Fibroblast of lung (primary cell): ENCODE measurements at regions not wholly inside any gene's neighbourhood (a gene's known extent, or its start where the extent isn't known, plus 50 kb on each side); places are given as distances from the start of the nearest gene placed in this dataset.

ENCODE experiments used
- DNase-seq, 2 donors: peaks; one replicate each; pipeline versions ENCODE4 v3.0.0 to v3.0.0-alpha.2; 2010; ENCODE audit warnings: low read depth in 2 of 2
- H2AFZ ChIP-seq: 2 replicates; pipeline ENCODE4 v1.5.1; 2012; ENCODE audit warnings: low read length, control low read depth, inconsistent platforms
- H3K27ac ChIP-seq: 2 replicates; pipeline ENCODE4 v1.5.1; 2011; ENCODE audit warnings: low read length, control low read depth; ENCODE audit not compliant: insufficient read depth
- H3K27me3 ChIP-seq: 2 replicates; pipeline ENCODE4 v1.5.1; 2011; ENCODE audit warnings: mild to moderate bottlenecking, low read length; ENCODE audit not compliant: control insufficient read depth, insufficient read depth
- H3K36me3 ChIP-seq: 2 replicates; pipeline ENCODE4 v1.5.1; 2011; ENCODE audit warnings: low read length; ENCODE audit not compliant: control insufficient read depth, insufficient read depth
- H3K4me1 ChIP-seq: 2 replicates; pipeline ENCODE4 v1.5.1; 2011; ENCODE audit warnings: low read length; ENCODE audit not compliant: control insufficient read depth, insufficient read depth; ENCODE audit errors: extremely low read depth
- H3K4me2 ChIP-seq: 2 replicates; pipeline ENCODE4 v1.5.1; 2011; ENCODE audit warnings: low read length, control low read depth; ENCODE audit not compliant: insufficient read depth; ENCODE audit errors: extremely low read depth
- H3K4me3 ChIP-seq, 4 experiments: fragments of 200-600 bp in 1 of 4; sonication (generic) in 1 of 4; replicated peaks in 1 of 4; 2 replicates each; pipeline ENCODE4 v1.5.1; 2011 to 2016; ENCODE audit warnings: low read length in 4 of 4, low read depth in 3 of 4, mild to moderate bottlenecking in 3 of 4, control low read depth in 2 of 4, inconsistent platforms in 1 of 4, mixed read lengths in 1 of 4; ENCODE audit not compliant: insufficient read depth in 1 of 4; ENCODE audit errors: control extremely low read depth in 1 of 4
- H3K79me2 ChIP-seq: 2 replicates; pipeline ENCODE4 v1.5.1; 2012; ENCODE audit warnings: mild to moderate bottlenecking, low read length, inconsistent platforms; ENCODE audit not compliant: control insufficient read depth, insufficient read depth
- H3K9ac ChIP-seq: 2 replicates; pipeline ENCODE4 v1.5.1; 2011; ENCODE audit warnings: mild to moderate bottlenecking, low read length, control low read depth; ENCODE audit not compliant: insufficient read depth
- H3K9me3 ChIP-seq: 2 replicates; pipeline ENCODE4 v1.5.1; 2012; ENCODE audit warnings: low read depth, low read length; ENCODE audit not compliant: control insufficient read depth, insufficient read depth
- H4K20me1 ChIP-seq: 2 replicates; pipeline ENCODE4 v1.5.1; 2011; ENCODE audit warnings: low read length; ENCODE audit not compliant: control insufficient read depth, insufficient read depth; ENCODE audit errors: extremely low read depth
- EZH2 ChIP-seq: IDR thresholded peaks from 2 replicates; pipeline ENCODE4 v1.5.1; 2012; ENCODE audit warnings: low read length, control low read depth, mild to moderate bottlenecking; ENCODE audit errors: missing control alignments
- TF ChIP-seq, protein P1 (sequence below), 2 donors: IDR thresholded peaks in 1 of 2; conservative IDR thresholded peaks in 1 of 2; 1 replicate in 1 of 2; 2 replicates in 1 of 2; pipeline ENCODE4 v1.5.1; 2011 to 2012; ENCODE audit warnings: low read length in 2 of 2, control low read depth in 1 of 2, inconsistent platforms in 1 of 2, low read depth in 1 of 2, mild to moderate bottlenecking in 1 of 2

- DNase-seq: no peak
- Histone ChIP-seq H3K27me3 (no peaks in the 10 kb centered on the region), H3K27ac (no peak overlapping the region), H3K9me3 (no peaks in the 10 kb centered on the region), H3K9ac (no peak overlapping the region), H3K4me2 (no peak overlapping the region), H3K79me2 (no peaks in the 10 kb centered on the region), H3K36me3 (no peaks in the 10 kb centered on the region), H3K4me3 (no peak overlapping the region), H4K20me1 (no peaks in the 10 kb centered on the region), H2AFZ (no peak overlapping the region), H3K4me1 (no peaks in the 10 kb centered on the region)
- TF ChIP-seq, protein P1, sequence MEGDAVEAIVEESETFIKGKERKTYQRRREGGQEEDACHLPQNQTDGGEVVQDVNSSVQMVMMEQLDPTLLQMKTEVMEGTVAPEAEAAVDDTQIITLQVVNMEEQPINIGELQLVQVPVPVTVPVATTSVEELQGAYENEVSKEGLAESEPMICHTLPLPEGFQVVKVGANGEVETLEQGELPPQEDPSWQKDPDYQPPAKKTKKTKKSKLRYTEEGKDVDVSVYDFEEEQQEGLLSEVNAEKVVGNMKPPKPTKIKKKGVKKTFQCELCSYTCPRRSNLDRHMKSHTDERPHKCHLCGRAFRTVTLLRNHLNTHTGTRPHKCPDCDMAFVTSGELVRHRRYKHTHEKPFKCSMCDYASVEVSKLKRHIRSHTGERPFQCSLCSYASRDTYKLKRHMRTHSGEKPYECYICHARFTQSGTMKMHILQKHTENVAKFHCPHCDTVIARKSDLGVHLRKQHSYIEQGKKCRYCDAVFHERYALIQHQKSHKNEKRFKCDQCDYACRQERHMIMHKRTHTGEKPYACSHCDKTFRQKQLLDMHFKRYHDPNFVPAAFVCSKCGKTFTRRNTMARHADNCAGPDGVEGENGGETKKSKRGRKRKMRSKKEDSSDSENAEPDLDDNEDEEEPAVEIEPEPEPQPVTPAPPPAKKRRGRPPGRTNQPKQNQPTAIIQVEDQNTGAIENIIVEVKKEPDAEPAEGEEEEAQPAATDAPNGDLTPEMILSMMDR (conservative IDR thresholded peaks at IDR 0.05 in 1 of 2, IDR thresholded peaks at IDR 0.05 in 1 of 2; ENCODE audit: low read depth in 1 of 2, low read length in 2 of 2): no peak
- no peak for TF ChIP-seq EZH2
Observed at GRCh38 chr10:111206521-111206920, 129.7 kb downstream of the ADRA2A start.

DNA sequence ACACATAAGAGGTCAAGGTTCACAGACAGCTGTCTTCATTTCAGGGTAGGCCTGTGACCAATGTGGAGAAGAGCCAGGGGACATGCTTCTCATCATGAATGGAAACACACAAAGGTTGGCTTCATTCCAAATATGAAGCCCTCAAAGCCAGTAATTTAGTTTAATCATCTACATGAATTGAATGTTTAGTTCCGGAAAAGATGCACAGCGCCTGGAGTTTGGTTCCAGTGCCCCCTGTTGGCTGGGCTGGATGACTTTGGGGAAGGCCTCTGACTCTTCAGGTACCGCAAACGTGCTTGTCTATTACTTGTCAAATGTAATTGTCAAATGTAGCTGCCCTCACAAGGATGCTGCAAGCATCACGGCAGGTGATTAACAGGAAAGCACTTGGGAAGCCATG lies 130.7 kb downstream of the ADRA2A start:
- Histone ChIP-seq H3K9ac (no peak overlapping the region), H3K9me3 (no peaks in the 10 kb centered on the region), H3K4me2 (no peak overlapping the region), H3K4me1 (no peaks in the 10 kb centered on the region), H2AFZ (no peak overlapping the region), H3K27ac (no peak overlapping the region), H3K36me3 (no peaks in the 10 kb centered on the region), H3K27me3 (no peaks in the 10 kb centered on the region), H3K4me3 (no peak overlapping the region), H3K79me2 (no peaks in the 10 kb centered on the region), H4K20me1 (no peaks in the 10 kb centered on the region)
- no peak for TF ChIP-seq EZH2
- TF ChIP-seq, protein P1 (conservative IDR thresholded peaks at IDR 0.05 in 1 of 2, IDR thresholded peaks at IDR 0.05 in 1 of 2; ENCODE audit: low read depth in 1 of 2, low read length in 2 of 2): peak in 1 of 2 donors; percentile 1
- DNase-seq: no peak

- H3K27ac ChIP-seq: no peak overlapping the region
- DNase-seq: no peak
- H3K4me1 ChIP-seq: no peaks in the 10 kb centered on the region
- H3K9ac ChIP-seq: no peak overlapping the region
- H4K20me1 ChIP-seq: no peaks in the 10 kb centered on the region
- no peak overlapping the region for H3K4me3 ChIP-seq
- H2AFZ ChIP-seq: no peak overlapping the region
- H3K27me3 ChIP-seq: no peaks in the 10 kb centered on the region
- no peaks in the 10 kb centered on the region for H3K9me3 ChIP-seq
- no peak overlapping the region for H3K4me2 ChIP-seq
- TF ChIP-seq EZH2: no peak
- TF ChIP-seq, protein P1 (conservative IDR thresholded peaks at IDR 0.05 in 1 of 2, IDR thresholded peaks at IDR 0.05 in 1 of 2; ENCODE audit: low read depth in 1 of 2, low read length in 2 of 2): no peak
- H3K36me3 ChIP-seq: no peaks in the 10 kb centered on the region
- no peaks in the 10 kb centered on the region for H3K79me2 ChIP-seq
Observed at GRCh38 chr10:111208951-111209350, 132.1 kb downstream of the ADRA2A start.
